Inferior parietal cortex (tissue), 1 donor: ENCODE measurements at regions not wholly inside any gene's neighbourhood (a gene's known extent, or its start where the extent isn't known, plus 50 kb on each side); places are given as distances from the start of the nearest gene placed in this dataset.
"Not testable (repeated sequence)": the region's sequence is repeated elsewhere in the genome, so short reads cannot be mapped to it uniquely, and the experiment has no call there.

ENCODE experiments used
- DNase-seq: peaks from one replicate; pipeline ENCODE4 v3.0.0-alpha.2; 2016; ENCODE audit errors: extremely low spot score

DNA sequence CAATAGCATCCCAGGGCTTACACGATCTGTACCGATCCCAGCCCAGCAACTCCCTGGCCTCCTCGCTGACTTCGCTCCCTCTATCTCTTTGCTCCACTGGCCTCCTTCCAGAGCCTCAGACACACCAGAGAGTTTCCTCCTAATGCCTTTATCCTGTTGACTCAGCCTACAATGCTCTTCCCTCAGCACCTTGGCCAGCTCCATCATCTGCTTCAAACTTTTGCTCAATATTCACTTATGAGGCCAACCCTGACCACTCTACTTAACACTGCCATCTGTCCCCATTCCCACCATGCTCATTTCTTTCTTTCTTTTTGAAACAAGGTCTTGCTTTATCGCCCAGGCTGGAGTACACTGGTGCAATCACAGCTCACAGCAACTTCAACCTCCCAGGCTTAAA, 180.9 kb downstream of the CEP170 start:
- not testable (repeated sequence) for DNase-seq

DNA sequence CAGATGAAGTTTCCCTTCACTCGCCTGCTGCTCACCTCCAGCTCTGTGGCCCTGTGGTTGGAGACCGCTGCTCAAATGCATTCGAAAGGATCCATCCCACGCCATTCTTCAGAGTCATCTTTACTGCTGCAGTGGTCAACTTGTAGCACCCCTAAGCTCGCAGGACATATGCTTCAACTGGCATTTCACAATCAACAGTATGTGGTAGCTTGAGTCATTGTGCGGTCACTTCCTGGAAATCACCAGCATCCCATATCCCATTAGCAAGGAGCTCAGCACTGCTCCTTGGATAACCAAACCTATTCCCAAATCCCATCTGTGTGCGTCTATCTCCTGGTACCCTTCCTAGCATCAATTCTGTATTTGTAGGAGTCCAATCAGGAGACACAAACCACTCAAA, 188.0 kb downstream of the CEP170 start:
- DNase-seq, result not testable (repeated sequence)

DNA sequence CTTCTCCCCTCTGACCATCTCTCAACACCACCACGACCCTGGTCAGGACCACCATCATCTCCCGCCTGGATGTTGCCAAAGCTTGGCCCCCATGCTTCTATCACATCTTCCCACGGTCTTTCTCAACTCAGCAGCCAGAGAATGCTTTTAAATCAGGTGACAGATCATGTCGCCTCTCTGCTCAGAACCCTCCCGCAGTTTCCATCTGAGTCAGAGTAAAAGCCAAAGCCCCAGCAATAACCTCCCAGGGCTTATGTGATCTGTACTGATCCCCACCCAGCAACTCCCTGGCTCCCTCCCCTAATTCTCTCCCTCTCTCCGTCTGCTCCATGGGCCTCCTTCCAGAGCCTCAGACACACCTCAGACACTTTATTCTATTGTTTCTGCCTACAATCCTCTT, 193.1 kb downstream of the CEP170 start:
- DNase-seq, result not testable (repeated sequence)

DNA sequence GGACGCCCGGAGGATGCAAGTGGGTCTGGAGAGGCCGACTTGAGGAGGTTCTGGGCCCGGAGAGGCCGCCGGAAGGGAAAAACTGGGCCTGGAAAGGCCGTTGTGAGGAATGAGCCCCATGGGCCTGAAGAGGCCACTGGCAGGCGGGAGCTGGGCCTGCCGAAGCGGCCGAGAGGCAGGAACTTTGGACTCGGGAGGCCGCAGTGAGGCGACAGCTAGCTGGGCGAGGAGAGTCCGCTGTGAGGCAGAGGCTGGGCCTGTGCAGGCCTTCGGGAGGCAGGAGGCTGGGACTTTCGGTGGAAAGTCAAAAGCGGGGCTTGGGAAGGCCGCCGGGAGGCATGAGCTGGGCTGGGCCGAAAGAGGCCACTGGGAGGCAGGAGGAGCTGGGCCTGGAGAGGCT, 199.6 kb downstream of the CEP170 start:
- DNase-seq, result not testable (repeated sequence)

DNA sequence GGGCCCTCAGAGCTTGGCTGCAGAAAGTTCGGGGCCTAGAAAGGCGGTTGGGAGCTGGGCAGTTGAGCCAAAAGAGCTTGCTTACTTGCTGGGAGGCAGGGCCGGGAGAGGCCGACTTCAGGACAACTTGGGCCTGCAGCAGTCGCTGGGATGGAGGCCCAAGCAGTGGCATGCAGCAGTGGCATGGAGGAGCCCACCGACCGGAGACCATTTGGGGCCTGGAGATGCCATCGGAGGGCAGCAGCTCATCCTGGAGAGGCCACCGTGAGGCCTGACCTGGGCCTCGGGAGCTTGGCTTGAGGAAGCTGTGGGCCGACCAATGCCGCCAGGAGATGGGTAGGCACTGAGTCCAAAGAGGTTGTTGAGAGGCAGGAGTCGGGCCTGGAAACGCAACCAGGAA, 200.0 kb downstream of the CEP170 start:
- not testable (repeated sequence) for DNase-seq

DNA sequence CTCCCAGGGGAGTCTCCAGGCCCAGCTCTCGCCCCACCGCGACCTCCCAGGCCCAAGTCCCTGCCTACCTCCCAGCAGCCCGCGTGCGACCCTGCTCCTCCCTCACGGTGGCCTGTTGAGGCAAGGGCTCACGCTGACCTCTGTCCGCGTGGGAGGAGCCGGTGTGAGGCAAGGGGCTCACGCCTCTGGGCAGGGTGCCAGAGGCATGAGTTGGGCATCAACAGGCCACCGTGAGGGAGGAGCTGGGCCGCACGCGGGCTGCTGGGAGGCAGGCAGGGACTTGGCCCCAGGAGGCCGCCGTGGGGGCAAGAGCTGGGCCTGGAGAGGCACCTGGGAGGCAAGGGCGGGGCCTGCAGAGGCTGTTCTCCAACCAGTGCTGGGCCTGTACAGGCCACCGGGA, 200.4 kb downstream of the CEP170 start:
- not testable (repeated sequence) for DNase-seq

DNA sequence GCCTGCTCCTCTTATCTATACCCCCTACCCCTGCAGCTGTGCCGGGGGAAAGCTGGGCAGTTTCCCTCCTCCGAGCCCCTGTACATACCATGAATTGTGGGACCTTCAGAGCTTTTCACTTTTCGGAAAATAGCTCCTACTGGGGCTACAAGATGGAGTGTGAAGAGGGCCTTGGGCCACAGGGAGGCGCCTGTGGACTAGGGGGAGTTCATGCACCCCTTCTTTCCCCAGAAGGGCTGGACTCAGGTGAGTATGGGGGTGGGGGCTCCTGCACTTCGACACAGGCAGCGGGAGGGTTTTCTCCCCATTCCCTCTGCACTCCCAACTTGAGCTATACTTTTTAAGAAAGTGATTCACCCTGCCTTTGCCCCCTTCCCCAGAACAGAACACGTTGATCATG, 202.0 kb downstream of the CEP170 start:
- not testable (repeated sequence) for DNase-seq

DNA sequence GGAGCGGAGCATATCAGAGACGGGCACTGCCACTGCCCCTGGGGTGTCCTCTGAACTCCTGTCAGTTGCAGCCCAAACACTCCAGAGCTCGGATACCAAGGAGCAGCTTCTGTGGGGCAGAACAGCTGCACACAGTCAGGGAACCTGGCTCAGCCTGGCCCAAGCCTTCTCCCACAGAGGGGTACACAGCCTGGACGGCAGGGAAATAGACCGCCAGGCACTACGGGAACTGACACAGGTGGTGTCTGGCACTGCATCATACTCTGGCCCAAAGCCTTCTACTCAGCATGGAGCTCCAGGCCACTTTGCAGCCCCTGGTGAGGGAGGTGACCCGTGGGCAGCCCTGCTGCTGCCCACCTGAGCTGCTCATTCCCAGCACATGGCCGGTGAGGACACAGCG, 204.5 kb downstream of the CEP170 start:
- DNase-seq, result not testable (repeated sequence)

DNA sequence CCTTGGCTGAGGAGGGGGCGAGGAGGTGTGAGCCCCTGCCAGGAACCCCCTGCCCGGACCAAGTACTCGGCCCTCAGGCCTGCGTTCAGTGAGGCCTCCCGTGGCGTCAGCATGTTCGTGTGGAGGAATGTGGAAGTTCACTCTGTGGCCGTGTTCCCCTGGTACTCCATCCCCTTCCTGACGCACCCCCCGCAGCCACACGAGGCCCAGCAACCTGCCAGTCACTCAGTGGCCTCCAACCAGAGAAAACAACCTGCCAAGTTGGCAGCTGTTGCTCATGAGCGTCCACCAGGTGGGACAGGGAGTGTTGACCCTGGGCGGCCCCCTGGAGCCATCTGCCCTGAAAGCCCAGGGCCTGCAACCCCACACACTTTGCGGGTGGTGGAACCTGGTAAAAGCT, 205.4 kb downstream of the CEP170 start:
- not testable (repeated sequence) for DNase-seq

DNA sequence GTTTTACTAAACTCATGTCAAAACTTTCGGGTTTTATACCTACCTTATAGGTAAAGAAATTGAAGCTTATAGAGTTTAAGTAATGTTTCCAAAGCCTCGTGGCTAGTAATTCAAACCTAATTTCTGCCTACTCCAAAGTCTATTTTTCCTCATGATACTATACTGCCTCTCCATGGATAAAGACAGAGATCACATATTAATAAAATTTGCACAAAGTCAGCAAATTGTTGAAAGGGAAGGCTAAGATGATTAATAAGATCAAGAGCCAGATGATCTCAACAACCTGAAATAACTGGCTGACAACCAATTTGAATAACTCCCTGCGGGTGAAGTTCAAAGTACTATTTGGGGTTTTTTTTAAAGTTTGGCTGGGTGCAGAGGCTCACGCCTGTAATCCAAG, 233.7 kb downstream of the CEP170 start:
- DNase-seq, result not testable (repeated sequence)

DNA sequence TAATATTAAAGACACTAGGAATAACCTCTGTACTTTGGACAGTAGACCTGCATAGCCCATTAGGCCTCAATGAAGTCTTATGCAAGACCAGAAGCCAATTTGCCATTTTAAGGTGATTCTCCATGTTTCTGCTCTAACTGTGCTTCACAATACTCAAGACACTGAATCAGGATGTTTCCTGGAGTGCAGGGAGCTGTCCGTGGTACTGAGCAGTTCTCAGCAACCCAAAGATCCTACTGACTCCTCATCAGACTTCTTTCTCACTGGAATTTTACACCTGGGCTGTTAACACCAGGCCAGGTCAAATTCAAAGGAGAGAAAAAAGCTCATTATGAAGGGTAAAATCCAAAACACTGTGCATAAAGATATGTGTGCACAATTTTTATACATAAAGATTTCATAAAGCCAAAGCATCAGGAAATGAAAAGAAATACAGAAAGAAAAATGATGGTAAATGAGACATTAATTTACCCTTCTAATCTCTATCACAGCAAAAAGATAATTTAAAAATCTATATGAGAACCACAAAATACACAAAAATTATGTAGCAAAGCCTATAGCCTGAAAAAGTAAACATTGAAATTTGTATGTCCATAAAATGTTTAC, 235.9 kb downstream of the CEP170 start:
- not testable (repeated sequence) for DNase-seq

DNA sequence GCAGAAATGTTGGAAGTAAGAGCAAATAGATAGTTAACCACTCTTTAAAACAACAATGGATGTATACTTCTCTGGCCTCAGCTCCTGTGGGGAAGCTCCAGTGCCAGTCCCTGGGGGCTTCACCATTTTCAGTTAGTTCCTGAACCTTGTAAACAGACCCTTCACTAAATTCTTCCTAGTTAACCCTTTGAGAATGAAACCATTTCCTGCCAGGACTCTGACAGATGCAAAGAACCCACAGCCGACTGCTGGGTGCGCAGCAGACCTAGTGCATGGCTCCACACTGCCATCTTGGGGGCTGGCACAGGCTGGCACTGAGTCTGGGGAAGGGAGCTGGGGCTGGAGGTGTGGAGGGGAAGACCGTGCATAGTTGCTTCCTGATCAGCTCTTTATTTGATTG, 244.4 kb downstream of the CEP170 start:
- DNase-seq, result not testable (repeated sequence)

DNA sequence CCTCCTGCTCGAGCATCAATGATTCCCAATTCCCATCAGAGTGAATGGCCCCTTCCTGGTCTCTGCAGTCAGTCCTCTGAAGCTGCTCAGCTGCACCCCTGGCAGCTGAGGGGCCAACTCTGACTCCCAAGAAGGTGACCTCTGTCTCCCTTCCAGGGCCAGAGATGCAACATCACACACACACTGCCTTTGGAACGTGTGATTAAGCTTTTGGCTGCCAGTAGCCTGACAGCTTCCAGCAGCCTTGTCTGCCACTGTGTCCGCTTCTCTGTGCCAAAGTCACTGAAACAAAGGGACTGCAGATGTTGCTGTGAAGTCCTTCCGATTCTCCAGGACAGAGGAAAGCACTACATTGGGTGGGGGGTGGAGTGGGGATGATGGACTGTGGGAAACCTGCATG, 254.1 kb downstream of the CEP170 start:
- DNase-seq, result not testable (repeated sequence)

DNA sequence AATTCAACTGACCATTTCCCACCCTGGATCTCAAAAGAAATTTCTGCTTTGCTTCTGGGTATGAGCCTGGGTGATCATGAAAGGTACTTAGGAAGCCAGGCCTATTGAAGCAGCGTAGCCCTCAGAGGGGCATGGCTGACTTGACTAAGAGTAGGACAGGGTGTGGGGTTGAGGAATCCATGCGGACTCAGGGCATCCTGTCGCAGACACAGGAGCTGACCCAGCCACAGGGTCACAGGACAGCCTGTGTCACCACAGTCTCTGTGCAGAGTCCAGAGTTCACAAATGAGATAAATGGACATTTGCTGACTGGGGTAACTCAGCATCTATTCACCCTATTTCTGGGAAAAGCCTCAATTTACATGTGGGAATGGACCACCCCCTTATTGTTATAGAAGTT, 262.3 kb downstream of the CEP170 start:
- DNase-seq, result not testable (repeated sequence)

DNA sequence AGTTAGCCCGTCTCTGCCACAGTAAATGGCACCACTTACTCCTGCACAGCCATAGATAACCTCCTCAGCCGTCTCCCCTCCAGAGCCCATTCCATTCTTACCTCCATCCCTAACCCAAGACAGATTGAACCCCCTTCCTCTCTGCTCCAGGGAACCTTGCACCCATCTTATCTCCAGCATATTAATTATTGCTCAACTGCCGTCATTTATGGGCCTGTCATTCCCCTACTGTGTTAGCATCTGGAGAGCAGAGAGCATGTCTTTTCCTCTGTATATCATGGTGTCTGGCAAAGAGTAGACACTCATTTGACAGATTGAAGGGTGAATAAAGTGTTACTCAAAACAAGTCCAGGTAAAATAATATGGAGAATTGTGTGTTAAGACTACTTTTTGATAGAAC, 270.0 kb downstream of the CEP170 start:
- not testable (repeated sequence) for DNase-seq

DNA sequence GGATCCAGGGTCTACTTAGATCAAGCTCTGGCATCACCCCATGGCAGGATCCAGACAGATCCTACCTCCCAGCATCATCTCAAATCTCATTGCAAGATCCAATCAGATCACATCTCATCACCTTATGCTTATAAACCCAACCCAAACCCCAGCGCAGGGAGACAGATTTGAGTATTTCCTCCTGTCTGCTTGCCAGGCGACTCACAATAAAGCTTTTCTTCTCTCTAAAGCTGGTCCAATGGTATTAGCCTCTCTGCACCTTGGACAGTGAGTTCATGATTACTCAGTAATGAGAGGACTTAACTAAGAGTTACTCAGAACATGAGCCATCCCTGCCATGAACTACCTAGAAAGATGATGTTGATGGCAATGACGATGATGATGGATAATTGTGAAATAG, 281.7 kb downstream of the CEP170 start:
- DNase-seq, result not testable (repeated sequence)

DNA sequence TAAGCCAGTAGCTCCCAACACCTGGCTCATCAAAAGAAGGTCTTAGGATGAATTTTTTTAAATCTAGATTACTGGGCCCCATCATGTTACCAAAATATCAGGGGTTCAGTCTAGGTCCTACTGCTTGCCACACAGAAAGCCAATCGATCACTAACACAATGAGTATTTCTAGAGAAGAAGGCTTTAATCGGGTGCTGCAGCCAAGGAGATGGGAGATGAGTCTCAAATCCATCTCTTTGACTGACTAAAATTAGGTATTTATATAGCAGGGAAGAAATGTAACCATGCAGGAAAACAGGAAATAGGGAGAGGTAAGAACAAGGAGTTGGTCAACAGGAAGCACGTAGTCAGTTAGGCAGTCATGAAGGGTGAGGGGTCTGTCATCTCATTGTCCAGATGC, 288.2 kb downstream of the CEP170 start:
- DNase-seq, result no peak

DNA sequence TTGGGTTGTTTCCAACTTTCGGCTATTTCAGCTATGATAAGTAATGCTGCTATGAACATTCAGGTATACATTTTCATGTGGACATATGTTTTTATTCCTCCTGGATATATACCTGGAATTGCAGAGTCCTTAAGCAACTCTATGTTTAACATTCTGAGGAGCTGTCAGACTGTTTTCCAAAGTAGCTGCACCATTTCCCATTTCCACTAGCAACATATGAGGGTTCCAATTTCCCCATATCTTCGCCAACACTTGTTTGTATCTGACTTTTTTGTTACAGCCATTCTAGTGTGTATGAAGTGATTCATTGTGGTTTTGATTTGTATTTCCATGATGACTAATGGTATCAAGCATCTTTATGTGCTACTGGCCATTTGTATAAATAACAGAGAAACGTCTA, 295.7 kb downstream of the CEP170 start:
- DNase-seq, result not testable (repeated sequence)

DNA sequence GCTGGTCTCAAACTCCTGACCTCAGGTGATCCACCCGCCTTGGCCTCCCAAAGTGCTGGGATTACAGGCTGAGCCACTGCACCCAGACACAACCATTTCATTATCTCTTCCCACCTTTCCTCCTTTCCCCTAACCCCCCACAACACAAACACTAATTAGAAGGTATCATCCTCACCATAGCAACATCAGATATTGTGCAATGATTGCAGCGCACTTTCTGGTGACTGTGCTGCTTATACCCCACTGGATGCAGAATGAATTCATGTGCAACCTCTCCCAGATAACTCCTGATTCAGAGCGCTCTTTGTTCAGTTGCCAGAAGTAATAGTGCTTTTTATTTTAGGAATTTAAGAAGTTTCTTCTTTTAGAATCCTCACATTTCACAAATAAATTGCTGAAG, 300.1 kb downstream of the CEP170 start:
- not testable (repeated sequence) for DNase-seq

DNA sequence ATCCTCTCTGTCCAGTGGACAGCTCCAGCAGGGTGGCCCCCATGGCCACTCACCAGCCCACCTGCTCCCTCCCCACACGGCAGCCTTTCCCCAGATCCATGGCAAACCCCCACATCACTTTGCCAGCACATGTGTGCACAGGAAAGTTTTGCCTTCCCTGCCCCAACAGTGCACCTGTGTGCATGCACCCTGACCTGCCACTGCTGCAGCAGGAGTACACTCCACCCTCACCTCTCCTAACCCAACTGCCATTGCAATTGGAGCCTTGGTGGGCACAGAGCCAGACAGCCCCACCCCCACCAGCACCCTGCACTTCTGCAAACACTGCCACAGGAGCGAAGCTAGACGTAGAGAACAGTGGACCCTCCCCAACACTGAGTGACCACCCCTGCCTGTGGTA, 308.9 kb downstream of the CEP170 start:
- DNase-seq, result no peak

DNA sequence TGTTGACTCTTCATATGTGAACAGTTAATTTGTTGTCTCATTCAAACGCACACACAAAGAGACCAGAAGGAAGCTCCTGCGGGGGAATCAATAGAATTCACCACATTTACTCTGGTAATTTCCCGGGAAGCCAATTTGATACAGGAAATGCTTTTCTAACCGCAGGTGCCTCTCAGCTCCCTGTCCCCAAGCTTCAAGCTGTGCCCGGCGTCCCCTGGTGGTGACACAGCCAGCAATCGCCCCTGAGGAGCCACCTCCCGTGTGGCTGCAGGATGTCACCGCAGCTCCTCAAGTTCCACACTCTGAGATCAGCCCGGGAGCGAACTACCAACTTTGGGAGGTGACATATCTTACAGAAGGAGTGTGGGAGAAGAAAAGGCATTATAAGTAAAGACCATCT, 318.4 kb downstream of the CEP170 start:
- DNase-seq, result not testable (repeated sequence)

DNA sequence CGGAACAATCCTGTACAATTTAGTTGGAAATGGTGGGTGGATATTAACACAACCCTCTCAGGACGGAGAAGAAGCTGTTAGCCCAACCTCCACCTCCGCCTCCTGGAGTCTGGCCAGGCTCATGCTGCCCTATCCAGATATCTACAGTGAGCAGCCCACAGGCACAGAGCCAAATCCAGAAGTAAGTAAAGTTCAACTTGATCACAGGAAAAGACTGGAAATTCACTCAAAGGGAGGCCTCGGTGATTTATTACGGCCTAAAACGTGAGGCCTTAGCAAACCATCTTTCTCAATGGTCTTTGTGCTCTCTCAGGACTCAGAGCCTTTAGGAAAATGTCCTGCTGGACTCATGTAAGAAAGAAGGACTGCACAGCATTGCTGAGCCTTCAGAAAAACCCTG, 330.4 kb downstream of the CEP170 start:
- DNase-seq, result not testable (repeated sequence)

DNA sequence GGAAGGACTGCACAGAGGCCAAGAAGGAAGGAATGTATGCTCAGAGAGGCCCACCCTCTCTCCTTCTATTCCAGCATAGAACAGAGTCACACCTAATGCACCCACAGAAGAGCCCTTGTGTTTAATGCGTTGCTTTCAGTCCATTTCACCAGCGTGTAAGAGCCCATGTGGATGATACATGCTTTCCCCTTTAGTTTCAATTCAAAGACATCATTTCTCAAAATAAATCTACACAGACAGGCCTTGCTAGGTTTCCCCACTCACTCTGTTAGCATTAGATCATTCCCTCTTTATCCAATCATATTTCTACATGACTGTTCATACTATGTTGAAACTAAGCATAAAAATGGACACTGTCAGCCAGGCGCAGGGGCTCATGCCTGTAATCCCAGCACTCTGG, 331.5 kb downstream of the CEP170 start:
- DNase-seq, result not testable (repeated sequence)

DNA sequence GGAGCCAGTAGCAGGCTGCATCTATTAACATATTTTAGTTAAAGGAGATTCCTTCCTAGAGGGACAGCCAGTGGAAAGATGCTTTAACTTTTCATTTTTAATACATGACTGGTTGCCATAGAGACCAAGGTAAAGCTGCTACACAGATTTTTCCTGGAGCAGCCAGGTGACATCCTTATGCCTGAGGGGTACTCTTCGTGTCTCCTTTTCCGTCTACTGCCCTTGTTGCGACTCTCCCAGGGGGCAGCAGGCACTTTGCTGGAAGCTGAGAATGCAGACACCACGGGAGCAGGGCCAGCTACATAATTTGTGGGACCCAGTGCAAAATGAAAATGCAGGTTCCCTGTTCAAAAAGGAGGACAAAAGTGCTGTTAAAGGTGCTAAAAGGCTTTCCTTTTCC, 340.4 kb downstream of the CEP170 start:
- not testable (repeated sequence) for DNase-seq
